Right lobe of liver (tissue), 4 donors: ENCODE measurements at regions not wholly inside any gene's neighbourhood (a gene's known extent, or its start where the extent isn't known, plus 50 kb on each side); places are given as distances from the start of the nearest gene placed in this dataset.

Source experiments
- POLR2A ChIP-seq: fragments of 450-650 bp; IDR thresholded peaks from one replicate; pipeline ENCODE4 v1.6.1; 2017; ENCODE audit warnings: antibody characterized with exemption, mild to moderate bottlenecking
- TF ChIP-seq, protein P1 (sequence below), 4 donors: fragments of 200-600 bp in 3 of 4; fragments of 450-650 bp in 1 of 4; IDR thresholded peaks; one replicate each; pipeline versions ENCODE4 v1.5.1 to v1.8.0; 2016 to 2022; ENCODE audit warnings: antibody characterized with exemption in 4 of 4, mild to moderate bottlenecking in 2 of 4
- donor health status: DM: no; HTN: no; CAD: no.
- donor health status: DM: no; HTN: no; CAD: no.
- donor health status: DM: no; HTN: yes; CAD: no.

- TF ChIP-seq, protein P1, sequence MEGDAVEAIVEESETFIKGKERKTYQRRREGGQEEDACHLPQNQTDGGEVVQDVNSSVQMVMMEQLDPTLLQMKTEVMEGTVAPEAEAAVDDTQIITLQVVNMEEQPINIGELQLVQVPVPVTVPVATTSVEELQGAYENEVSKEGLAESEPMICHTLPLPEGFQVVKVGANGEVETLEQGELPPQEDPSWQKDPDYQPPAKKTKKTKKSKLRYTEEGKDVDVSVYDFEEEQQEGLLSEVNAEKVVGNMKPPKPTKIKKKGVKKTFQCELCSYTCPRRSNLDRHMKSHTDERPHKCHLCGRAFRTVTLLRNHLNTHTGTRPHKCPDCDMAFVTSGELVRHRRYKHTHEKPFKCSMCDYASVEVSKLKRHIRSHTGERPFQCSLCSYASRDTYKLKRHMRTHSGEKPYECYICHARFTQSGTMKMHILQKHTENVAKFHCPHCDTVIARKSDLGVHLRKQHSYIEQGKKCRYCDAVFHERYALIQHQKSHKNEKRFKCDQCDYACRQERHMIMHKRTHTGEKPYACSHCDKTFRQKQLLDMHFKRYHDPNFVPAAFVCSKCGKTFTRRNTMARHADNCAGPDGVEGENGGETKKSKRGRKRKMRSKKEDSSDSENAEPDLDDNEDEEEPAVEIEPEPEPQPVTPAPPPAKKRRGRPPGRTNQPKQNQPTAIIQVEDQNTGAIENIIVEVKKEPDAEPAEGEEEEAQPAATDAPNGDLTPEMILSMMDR (IDR thresholded peaks at IDR 0.05): no peak
- no peak for TF ChIP-seq POLR2A
These were observed 154.7 kb upstream of the TSC22D1 start for GRCh38 chr13:44730851-44731250.
